HG03280 (cell line): ENCODE measurements at regions not wholly inside any gene's neighbourhood (a gene's known extent, or its start where the extent isn't known, plus 50 kb on each side); places are given as distances from the start of the nearest gene placed in this dataset.

Experiments used
- ATAC-seq: cut with Tn5 transposase; IDR thresholded peaks from one replicate; pipeline ENCODE4 v1.9.1; 2021; ENCODE audit warnings: mild to moderate bottlenecking, moderate library complexity; ENCODE audit not compliant: unreplicated experiment

DNA sequence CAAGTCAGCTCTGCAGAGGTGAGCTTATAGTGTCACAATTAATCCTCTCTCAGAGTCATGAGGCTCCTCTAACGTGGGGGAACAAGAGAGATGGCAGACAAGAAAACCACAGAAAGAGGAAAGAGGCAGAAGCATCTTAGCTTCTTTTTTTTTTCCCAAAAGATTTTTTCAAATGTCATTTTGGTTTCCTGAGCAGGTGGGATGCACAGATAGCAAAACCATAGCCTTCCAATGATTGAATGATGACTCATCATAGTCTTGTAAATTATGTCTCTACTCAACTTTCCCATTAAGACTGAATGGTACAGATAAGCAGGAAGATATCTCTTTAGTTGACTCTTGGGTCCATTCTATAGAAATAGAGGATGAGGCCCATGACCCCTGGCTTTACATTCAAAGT, 162.8 kb upstream of the ZFHX3 start:
- no peak for ATAC-seq

DNA sequence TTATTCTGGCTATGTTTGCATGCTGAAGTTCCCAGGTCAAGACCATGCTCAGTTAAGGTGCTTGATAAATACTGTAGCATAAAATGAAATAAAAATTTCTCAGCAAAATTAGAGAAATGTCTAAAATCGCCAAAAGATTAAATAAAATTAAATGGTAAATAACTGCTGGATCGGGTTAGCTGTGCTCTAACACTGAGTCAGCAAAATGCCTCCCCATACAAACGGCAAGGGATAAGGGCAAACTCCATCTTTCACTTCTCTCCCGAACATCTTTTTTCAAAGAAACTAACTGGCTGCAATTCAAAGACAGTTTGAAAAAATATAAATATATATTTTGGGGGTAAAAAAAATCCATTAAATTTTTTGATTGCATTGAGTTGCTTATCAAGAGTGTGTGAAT, 162.2 kb upstream of the ZFHX3 start:
- no peak for ATAC-seq

DNA sequence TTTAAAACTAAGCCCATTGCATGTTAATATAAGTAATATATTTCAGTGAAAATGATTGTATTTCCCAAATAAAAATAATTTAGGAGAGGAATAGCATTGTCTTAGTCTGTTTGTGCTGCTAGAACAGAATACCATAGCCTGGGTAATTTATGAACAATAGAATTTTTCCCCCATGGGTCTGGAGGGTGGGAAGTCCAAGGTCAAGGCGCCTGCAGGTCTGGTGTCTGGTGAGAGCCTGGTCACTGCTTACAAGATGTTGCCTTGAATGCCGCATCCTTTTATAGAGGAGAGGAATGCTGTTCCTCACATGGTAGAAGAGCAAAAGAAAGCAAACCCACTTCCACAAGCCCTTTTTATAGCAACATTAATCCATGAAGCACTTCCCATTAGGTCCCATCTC, 161.3 kb upstream of the ZFHX3 start:
- no peak for ATAC-seq

- no peak for ATAC-seq
Observed at GRCh38 chr16:73206151-73206707, 158.3 kb upstream of the ZFHX3 start.

- no peak for ATAC-seq
Observed at GRCh38 chr16:73205153-73205886, 157.4 kb upstream of the ZFHX3 start.

DNA sequence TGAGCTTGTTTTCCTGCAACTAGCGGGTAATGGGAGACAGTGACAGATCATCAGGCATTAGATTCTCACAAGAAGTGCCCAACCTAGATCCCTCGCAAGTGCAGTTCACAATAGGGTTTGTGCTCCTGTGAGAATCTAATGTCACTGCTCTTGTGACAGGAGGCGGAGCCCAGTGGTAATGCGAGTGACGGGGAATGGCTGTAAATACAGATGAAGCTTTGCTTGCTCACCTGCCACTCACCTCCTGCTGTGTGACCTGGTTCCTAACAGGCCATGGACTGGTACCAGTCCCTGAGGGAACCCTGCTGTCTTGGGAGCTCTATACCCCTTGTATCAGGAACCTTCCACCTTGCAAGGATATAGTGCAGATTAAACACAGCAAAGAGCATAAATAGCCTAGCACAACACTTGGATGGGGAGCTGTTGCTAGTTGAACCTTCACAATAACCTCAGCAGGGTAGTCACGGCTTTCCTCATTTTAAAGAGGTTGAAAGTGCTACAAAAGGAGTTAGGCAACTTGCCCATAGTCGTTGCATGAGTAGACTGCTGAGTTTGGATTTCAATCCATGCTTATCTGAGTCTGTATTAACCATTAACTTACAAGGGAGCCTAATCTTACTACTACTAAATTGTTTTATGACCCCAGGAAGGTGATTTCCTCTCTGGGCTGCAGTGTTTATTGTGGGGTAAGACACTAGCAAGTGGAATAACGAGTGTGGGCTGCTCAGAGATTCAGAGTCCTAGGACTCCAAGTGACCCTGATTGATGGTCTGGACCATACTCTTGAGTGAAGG, 156.6 kb upstream of the ZFHX3 start:
- no peak for ATAC-seq

GRCh38 chr16:73202161-73202729, 154.3 kb upstream of the ZFHX3 start:
- no peak for ATAC-seq

- ATAC-seq, result no peak
Observed at GRCh38 chr16:73199214-73199613, 151.3 kb upstream of the ZFHX3 start.

DNA sequence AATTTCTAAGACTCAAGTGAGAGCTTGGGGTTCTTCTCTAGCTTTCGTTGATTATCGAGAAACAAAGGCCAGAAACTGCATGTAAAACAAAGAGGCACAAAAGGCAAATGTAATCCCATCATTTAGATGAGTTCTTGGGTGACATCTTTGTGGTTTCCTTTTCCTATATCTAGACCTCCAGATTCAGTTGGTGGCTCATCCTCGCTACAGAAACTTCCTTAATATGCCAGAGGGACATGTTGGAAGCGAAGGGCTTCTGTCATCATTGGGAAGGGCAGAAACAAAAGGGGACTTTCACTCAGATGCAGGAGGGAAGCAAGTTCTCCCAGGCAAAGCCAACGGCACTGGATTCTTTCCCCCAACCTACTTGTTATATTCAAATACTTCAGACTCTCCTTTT, 150.6 kb upstream of the ZFHX3 start:
- no peak for ATAC-seq

GRCh38 chr16:73197598-73197997, 149.7 kb upstream of the ZFHX3 start:
- no peak for ATAC-seq

DNA sequence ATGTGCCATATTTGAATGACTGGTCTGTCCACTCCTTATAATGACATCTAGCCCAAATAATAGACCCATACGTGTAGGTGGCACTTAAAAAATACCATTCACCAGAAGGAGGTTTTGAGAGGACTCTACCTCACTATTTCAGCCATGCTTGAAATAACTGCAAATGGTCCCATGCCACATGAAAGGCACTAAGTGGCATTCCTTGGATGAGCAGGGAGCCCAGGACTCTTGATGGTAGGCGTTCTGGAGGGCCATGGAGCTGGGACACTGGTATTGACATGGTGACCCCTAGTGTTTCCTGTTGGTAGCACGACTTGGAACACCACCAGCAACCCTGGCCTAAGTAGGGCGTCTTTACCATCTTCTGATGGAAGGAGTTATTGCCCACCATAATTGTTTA, 148.7 kb upstream of the ZFHX3 start:
- peak; percentile 86 for ATAC-seq

DNA sequence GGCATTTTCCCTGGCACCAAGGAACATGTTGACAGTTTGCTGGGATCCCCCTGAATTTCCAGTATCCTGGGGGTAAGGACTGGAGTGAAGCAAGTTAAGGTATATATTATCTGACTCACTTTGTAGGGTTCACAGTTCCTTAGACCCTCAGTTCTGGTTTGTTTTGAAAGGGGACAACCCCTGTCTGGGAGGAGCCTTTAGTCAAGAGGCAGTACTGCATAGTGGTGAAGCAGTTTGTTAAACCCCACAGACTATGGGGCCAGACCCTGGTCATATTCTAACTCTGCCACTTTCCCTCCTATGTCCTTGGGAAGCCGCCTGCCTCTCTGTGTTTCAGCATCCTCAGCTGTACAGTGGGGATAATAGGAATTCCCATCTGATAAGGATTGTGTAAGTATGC, 145.5 kb upstream of the ZFHX3 start:
- ATAC-seq, result no peak

DNA sequence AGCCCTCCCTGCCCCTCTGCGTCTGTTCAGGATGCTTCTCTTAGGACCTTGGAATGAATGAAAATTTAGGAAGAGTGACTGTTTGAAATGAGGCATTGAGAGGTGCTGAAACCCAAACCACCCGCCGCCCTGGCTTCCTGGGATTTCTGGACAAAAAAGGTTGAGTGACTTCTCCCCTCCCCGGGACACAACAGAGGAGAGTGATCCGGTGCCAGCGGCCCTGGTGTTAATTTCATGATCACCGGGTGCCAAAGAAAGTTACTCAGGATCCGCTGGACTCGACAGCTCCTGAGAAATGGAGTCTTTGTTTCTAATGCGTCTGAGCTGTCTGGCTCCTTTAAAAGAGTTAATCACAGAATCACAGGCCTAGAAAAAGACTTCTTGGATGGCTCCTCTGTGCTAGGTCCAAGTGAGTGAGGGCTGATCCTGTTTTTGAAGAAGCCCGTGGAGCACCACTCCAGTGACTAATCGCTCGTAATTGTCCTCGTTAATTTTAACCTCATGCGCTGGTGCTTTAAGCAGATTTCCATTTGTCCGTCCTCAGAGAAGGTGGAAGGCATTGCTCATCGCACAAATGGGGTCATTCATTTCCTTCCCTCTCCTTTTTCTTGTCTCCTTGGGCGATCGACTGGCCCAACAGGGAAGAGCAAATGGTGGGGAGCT, 144.4 kb upstream of the ZFHX3 start:
- no peak for ATAC-seq

DNA sequence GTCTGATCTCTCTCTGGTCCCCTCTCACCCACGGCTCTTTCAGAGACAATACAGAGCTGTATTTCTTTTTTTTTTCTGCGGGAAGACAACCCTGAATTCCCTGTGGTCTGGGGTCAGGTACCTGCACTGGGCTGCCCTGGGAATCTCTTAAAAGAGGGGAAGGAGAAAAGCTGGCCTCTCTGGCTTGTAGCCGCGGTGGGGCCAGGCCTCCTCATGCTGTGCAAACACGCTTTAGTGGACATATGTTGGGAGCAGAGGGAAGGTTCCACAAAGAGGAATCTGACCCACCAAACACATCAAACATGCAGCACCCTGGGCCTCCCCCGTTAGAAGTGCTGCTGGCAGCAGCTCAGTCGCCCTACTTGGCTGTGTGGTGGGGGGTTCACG, 143.7 kb upstream of the ZFHX3 start:
- ATAC-seq, result no peak

GRCh38 chr16:73190688-73191659, 143.0 kb upstream of the ZFHX3 start:
- ATAC-seq, result no peak

DNA sequence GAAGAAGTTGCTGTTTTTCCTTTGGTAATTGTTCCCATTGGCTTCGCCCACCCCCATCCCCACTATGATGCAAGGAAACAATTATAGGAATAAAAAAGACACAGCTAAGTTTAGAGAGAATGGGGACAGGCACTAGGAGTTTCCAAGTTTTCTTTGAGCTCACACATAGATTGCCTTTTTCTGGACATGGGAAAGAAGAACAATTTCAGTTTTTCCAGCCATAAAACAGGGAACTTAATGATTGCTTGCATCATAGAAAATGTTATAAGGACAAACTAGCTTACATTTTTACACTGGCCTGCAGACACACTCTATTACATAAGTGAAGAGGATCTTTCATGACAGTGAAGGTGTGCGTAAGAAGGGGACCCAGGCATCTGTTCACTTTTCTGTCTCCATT, 142.3 kb upstream of the ZFHX3 start:
- no peak for ATAC-seq

GRCh38 chr16:73189136-73189535, 141.2 kb upstream of the ZFHX3 start:
- ATAC-seq, result no peak

- no peak for ATAC-seq
Observed at GRCh38 chr16:73186752-73187601, 139.0 kb upstream of the ZFHX3 start.

- no peak for ATAC-seq
Observed at GRCh38 chr16:73185737-73186136, 137.8 kb upstream of the ZFHX3 start.
